ENCODE measurements at regions not wholly inside any gene's neighbourhood (a gene's known extent, or its start where the extent isn't known, plus 50 kb on each side); places are given as distances from the start of the nearest gene placed in this dataset.

GRCh38 chr10:62471711-62472110 is 97.5 kb downstream of the ZNF365 start:
- TF ChIP-seq CTCF (IDR thresholded peaks at IDR 0.05) (no peak), POLR2A (IDR thresholded peaks at IDR 0.05) (no peak), EP300 (IDR thresholded peaks at IDR 0.05) (no peak)

Data from tibial nerve (tissue), 4 donors.